Omental fat pad (tissue), 3 donors: ENCODE measurements at regions not wholly inside any gene's neighbourhood (a gene's known extent, or its start where the extent isn't known, plus 50 kb on each side); places are given as distances from the start of the nearest gene placed in this dataset.
A peak's percentile ranks its signal among the peaks of the same experiment; 100 is the strongest.

ENCODE experiments used
- ATAC-seq: fragments of 150-250 bp; one replicate; pipeline ENCODE4 v1.9.1; 2016; ENCODE audit warnings: mild to moderate bottlenecking, moderate library complexity; ENCODE audit not compliant: low FRiP score
- DNase-seq: peaks from one replicate; pipeline ENCODE4 v3.0.0-alpha.2; 2019; ENCODE audit warnings: low spot score
- TF ChIP-seq, protein P1 (sequence below), 3 donors: fragments of 450-650 bp; IDR thresholded peaks; one replicate each; pipeline ENCODE4 v1.5.1; 2016 to 2017; ENCODE audit warnings: antibody characterized with exemption in 3 of 3, mild to moderate bottlenecking in 3 of 3, moderate library complexity in 2 of 3

DNA sequence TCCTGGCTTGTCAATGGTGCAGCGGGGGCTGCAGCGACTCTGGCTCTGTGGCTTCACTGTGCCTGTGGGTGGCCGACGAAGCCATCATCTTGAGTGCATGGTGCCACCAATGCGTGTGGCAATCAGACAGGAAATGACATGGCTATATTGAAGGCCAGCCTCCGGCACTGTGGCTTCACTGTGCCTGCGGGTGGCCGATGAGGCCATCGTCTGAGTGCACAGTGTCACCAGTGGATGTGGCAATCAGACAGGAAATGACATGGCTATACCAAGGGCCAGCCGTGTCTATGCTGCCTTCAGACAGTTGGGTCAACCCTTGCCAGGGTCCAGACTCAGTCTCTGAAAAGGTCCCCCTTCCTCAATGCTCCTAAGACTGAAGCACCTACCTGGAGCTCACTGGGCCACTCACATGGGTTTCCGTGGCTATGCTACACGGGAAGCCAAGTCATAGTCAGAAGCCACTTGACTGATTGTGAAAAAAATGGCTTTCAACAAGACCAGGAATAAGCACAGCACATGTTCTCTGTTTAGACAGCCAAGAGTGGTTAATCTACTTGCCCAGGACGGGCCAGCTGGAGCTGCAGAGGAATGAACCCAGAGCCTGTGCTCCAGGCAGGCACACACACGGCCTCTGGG is 67.5 kb upstream of the S1PR3 start:
- DNase-seq (no peak), ATAC-seq (peak; percentile 55)
- TF ChIP-seq, protein P1, sequence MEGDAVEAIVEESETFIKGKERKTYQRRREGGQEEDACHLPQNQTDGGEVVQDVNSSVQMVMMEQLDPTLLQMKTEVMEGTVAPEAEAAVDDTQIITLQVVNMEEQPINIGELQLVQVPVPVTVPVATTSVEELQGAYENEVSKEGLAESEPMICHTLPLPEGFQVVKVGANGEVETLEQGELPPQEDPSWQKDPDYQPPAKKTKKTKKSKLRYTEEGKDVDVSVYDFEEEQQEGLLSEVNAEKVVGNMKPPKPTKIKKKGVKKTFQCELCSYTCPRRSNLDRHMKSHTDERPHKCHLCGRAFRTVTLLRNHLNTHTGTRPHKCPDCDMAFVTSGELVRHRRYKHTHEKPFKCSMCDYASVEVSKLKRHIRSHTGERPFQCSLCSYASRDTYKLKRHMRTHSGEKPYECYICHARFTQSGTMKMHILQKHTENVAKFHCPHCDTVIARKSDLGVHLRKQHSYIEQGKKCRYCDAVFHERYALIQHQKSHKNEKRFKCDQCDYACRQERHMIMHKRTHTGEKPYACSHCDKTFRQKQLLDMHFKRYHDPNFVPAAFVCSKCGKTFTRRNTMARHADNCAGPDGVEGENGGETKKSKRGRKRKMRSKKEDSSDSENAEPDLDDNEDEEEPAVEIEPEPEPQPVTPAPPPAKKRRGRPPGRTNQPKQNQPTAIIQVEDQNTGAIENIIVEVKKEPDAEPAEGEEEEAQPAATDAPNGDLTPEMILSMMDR (IDR thresholded peaks at IDR 0.05), result no peak

- TF ChIP-seq, protein P1 (IDR thresholded peaks at IDR 0.05), result no peak
- ATAC-seq (no peak), DNase-seq (no peak)
Measured at GRCh38 chr9:88925481-88925880, 65.8 kb upstream of the S1PR3 start.

DNA sequence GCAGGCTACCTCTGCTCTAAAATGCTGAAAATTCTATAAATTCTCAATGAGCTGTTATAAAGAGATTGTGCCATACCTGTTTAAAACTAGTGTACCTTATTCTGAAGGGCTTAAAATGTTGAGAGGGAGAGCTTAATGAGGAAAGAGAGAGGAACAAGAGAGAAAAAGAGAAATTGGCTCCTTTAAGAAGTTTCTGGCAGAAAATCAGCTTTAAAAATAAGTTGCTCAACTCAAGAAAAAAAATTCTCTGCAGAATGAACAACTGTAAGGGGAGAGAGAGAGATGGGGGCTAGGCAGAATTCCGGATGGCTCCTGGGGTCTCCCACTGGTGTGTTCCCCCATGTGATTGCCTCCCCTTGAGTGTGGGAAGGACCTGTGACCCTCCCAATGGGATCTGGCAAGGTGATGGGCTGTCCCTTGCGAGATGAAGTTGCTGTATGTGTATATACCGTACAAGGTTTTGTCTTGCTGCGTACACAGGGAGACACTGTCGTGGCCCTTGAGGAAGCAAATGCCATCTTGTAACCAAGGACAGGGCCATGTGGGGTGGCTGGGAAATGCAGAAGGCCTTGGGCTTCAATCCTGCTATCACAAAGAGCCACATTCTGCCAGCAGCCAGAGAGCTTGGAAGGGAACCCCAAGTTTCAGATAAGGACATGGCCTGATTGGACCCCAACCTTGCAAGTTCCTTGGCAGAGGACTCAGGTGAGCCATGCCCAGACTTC is 64.3 kb upstream of the S1PR3 start:
- ATAC-seq, result no peak
- TF ChIP-seq, protein P1 (IDR thresholded peaks at IDR 0.05), result no peak
- DNase-seq, result no peak

- DNase-seq (no peak), ATAC-seq (no peak)
- TF ChIP-seq, protein P1 (IDR thresholded peaks at IDR 0.05), result no peak
Measured at GRCh38 chr9:88927510-88927909, 63.8 kb upstream of the S1PR3 start.

DNA sequence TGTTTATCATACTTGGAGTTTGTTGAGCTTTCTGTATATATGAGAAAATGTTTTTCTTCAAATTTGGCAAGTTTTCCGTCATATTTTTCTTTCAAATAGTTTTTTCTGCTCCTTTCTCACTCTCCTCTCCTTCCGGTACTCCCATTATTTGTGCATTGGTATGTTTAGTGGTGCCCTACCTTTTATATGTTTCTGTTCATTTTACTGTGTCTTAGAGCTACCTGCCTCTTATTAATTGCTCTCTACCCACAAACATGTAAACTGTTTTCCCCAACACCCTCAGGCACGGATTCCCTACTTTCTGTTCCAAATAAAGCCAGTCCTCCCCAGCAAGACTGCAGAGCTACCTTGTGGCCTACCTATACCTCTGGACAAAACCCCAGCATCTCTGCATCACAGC is 60.6 kb upstream of the S1PR3 start:
- DNase-seq, result no peak
- ATAC-seq, result no peak
- TF ChIP-seq, protein P1 (IDR thresholded peaks at IDR 0.05), result no peak

DNA sequence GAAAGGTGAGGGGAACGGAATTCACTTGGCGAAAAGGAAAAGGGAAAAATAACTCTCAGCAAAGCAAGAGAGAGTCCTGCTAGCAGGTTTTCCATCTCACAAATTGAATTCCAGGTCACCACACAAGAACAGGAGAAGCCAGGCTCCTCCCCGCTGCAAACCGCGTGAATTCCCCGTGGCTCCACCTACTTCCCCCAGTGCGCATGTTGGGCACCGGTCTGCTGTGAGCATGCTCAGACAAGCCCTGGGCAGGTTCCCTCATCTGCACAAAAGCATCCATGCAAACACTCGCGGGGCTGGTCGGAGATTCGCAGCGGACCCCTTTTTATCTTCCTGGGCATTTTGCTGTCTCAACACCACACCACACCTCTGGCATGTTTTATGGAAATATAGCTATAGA is 58.5 kb upstream of the S1PR3 start:
- TF ChIP-seq, protein P1 (IDR thresholded peaks at IDR 0.05), result no peak
- DNase-seq (no peak), ATAC-seq (no peak)
